ENCODE measurements at regions not wholly inside any gene's neighbourhood (a gene's known extent, or its start where the extent isn't known, plus 50 kb on each side); places are given as distances from the start of the nearest gene placed in this dataset.

- TF ChIP-seq IKZF5 (CRISPR knock-in tag; IDR thresholded peaks at IDR 0.05) (no peak), FLYWCH1 (CRISPR knock-in tag; IDR thresholded peaks at IDR 0.05) (no peak), IRF9 (CRISPR knock-in tag; IDR thresholded peaks at IDR 0.05; ENCODE audit: borderline replicate concordance) (no peak), ZNF281 (CRISPR knock-in tag; IDR thresholded peaks at IDR 0.05; ENCODE audit: borderline replicate concordance) (peak; percentile 51; the same call in 1 of the 2 replicates), ETS1 (CRISPR knock-in tag; IDR thresholded peaks at IDR 0.05) (no peak), BRD4 (CRISPR knock-in tag; IDR thresholded peaks at IDR 0.05) (0 out of 2 replicates have a peak, but pooled peaks have one; percentile 45), ZNF547 (CRISPR knock-in tag; IDR thresholded peaks at IDR 0.05) (no peak), MED13 (CRISPR knock-in tag; IDR thresholded peaks at IDR 0.05) (no peak), POLR2G (IDR thresholded peaks at IDR 0.05; ENCODE audit: low read depth, low read length) (no peak), RARA (CRISPR knock-in tag; IDR thresholded peaks at IDR 0.05) (peak; percentile 62), SNAPC4 (CRISPR knock-in tag; IDR thresholded peaks at IDR 0.05) (no peak), ZFYVE20 (CRISPR knock-in tag; IDR thresholded peaks at IDR 0.05; ENCODE audit: borderline replicate concordance, low read depth) (no peak), SIN3A (IDR thresholded peaks at IDR 0.05; ENCODE audit: borderline replicate concordance, low read depth, low read length) (no peak), CENPX (CRISPR knock-in tag; IDR thresholded peaks at IDR 0.05) (no peak), ZNF605 (CRISPR knock-in tag; IDR thresholded peaks at IDR 0.05) (peak; percentile 30; the same call in 1 of the 2 replicates)
Measured at GRCh38 chr6:43915986-43916923, 146.2 kb downstream of the VEGFA start (continued).
